Gastroesophageal sphincter (tissue), 4 donors: ENCODE measurements at regions not wholly inside any gene's neighbourhood (a gene's known extent, or its start where the extent isn't known, plus 50 kb on each side); places are given as distances from the start of the nearest gene placed in this dataset.

Source experiments
- ATAC-seq: fragments of 150-250 bp; one replicate; pipeline ENCODE4 v1.9.1; 2016; ENCODE audit warnings: mild to moderate bottlenecking, moderate library complexity
- H3K27ac ChIP-seq, 4 donors: fragments of 200-600 bp; sonication (generic) in 3 of 4; 1 replicate in 3 of 4; 2 replicates in 1 of 4; pipeline ENCODE4 v1.5.1; 2016 to 2019
- H3K27me3 ChIP-seq: fragments of 200-600 bp; sonication (generic); one replicate; pipeline ENCODE4 v1.5.1; 2019
- H3K36me3 ChIP-seq, 2 donors: fragments of 200-600 bp; sonication (generic); one replicate each; pipeline ENCODE4 v1.5.1; 2019; ENCODE audit warnings: control low read depth in 1 of 2
- H3K4me1 ChIP-seq, 3 donors: fragments of 200-600 bp; sonication (generic); 1 replicate in 2 of 3; 2 replicates in 1 of 3; pipeline ENCODE4 v1.5.1; 2016 to 2019; ENCODE audit warnings: control low read depth in 2 of 3
- H3K4me3 ChIP-seq, 2 donors: fragments of 200-600 bp; sonication (generic); one replicate each; pipeline ENCODE4 v1.5.1; 2019; ENCODE audit warnings: mild to moderate bottlenecking in 1 of 2, moderate library complexity in 1 of 2
- H3K9me3 ChIP-seq, 3 donors: fragments of 200-600 bp; sonication (generic); one replicate each; pipeline ENCODE4 v1.5.1; 2017 to 2019; ENCODE audit warnings: control low read depth in 2 of 3
- CTCF ChIP-seq, 4 experiments: fragments of 200-600 bp in 2 of 4; fragments of 450-650 bp in 2 of 4; sonication (generic) in 1 of 4; IDR thresholded peaks; one replicate each; pipeline ENCODE4 v1.5.1; 2017 to 2019; ENCODE audit warnings: antibody characterized with exemption in 4 of 4, mild to moderate bottlenecking in 2 of 4, moderate library complexity in 2 of 4
- EP300 ChIP-seq: sonication (generic); formaldehyde crosslinking; IDR thresholded peaks from one replicate; pipeline ENCODE4 v1.6.1; 2017; ENCODE audit warnings: antibody characterized with exemption, mild to moderate bottlenecking
- POLR2A ChIP-seq, 2 donors: fragments of 450-650 bp; IDR thresholded peaks; one replicate each; pipeline ENCODE4 v1.6.1; 2017; ENCODE audit warnings: antibody characterized with exemption in 2 of 2, mild to moderate bottlenecking in 2 of 2, moderate library complexity in 1 of 2
- POLR2AphosphoS5 ChIP-seq: sonication (generic); formaldehyde crosslinking; IDR thresholded peaks from one replicate; pipeline ENCODE4 v1.6.1; 2017; ENCODE audit warnings: antibody characterized with exemption
- WGBS, 2 donors: methylation state at CpG; one replicate each; pipeline ENCODE4 v1.1.5; 2018; ENCODE audit warnings: low coverage in 1 of 2; 5-methylcytosine and 5-hydroxymethylcytosine counted together

- Histone ChIP-seq H3K27ac (no peak overlapping the region), H3K4me1 (peaks cover 0 to 10% (median 0%) of the 10 kb centered on the region in 3 donors), H3K9me3 (no peaks in the 10 kb centered on the region), H3K36me3 (no peaks in the 10 kb centered on the region), H3K27me3 (no peaks in the 10 kb centered on the region), H3K4me3 (no peak overlapping the region)
- TF ChIP-seq POLR2A (IDR thresholded peaks at IDR 0.05) = no peak
- no peak for TF ChIP-seq CTCF (IDR thresholded peaks at IDR 0.05)
- no peak for TF ChIP-seq POLR2AphosphoS5
- no peak for TF ChIP-seq EP300
- no peak for ATAC-seq
These were observed 175.1 kb downstream of the NFKBIZ start for GRCh38 chr3:102024270-102024904.

- no peaks in the 10 kb centered on the region for H3K36me3 ChIP-seq
- WGBS, 2 donors = 59 to 83% methylated on average over 2 of the region's 2 CpGs
- peaks cover 0 to 10% (median 0%) of the 10 kb centered on the region in 3 donors for H3K4me1 ChIP-seq
- no peaks in the 10 kb centered on the region for H3K9me3 ChIP-seq
- H3K27me3 ChIP-seq = no peaks in the 10 kb centered on the region
- ATAC-seq = no peak
- no peak overlapping the region for H3K27ac ChIP-seq
- H3K4me3 ChIP-seq = no peak overlapping the region
- no peak for TF ChIP-seq CTCF (IDR thresholded peaks at IDR 0.05)
- no peak for TF ChIP-seq POLR2A (IDR thresholded peaks at IDR 0.05)
- no peak for TF ChIP-seq POLR2AphosphoS5
- no peak for TF ChIP-seq EP300
These were observed 176.4 kb downstream of the NFKBIZ start for GRCh38 chr3:102025606-102026270.

- Histone ChIP-seq H3K27ac (no peak overlapping the region), H3K9me3 (no peaks in the 10 kb centered on the region), H3K4me1 (peaks cover 0 to 2% (median 0%) of the 10 kb centered on the region in 3 donors), H3K4me3 (no peak overlapping the region), H3K36me3 (no peaks in the 10 kb centered on the region), H3K27me3 (no peaks in the 10 kb centered on the region)
- no peak for ATAC-seq
- 64 to 73% methylated on average over 4 of the region's 4 CpGs for WGBS, 2 donors
- TF ChIP-seq POLR2A (IDR thresholded peaks at IDR 0.05) (no peak), EP300 (no peak), CTCF (IDR thresholded peaks at IDR 0.05) (no peak), POLR2AphosphoS5 (no peak)
These were observed 177.3 kb downstream of the NFKBIZ start for GRCh38 chr3:102026656-102027055.

GRCh38 chr3:102030661-102031060 lies 181.3 kb downstream of the NFKBIZ start:
- no peaks in the 10 kb centered on the region for H3K4me1 ChIP-seq
- H3K4me3 ChIP-seq = no peak overlapping the region
- no peaks in the 10 kb centered on the region for H3K36me3 ChIP-seq
- 75 to 78% methylated on average over 1 to 2 of the region's 2 CpGs for WGBS, 2 donors
- H3K27me3 ChIP-seq = no peaks in the 10 kb centered on the region
- no peak overlapping the region for H3K27ac ChIP-seq
- no peaks in the 10 kb centered on the region for H3K9me3 ChIP-seq
- ATAC-seq = no peak
- TF ChIP-seq POLR2A (IDR thresholded peaks at IDR 0.05) = no peak
- TF ChIP-seq CTCF (IDR thresholded peaks at IDR 0.05) = no peak
- TF ChIP-seq POLR2AphosphoS5 = no peak
- TF ChIP-seq EP300 = no peak

- 94 to 95% methylated on average over 2 of the region's 2 CpGs for WGBS, 2 donors
- H3K27me3 ChIP-seq = no peaks in the 10 kb centered on the region
- no peaks in the 10 kb centered on the region for H3K36me3 ChIP-seq
- no peaks in the 10 kb centered on the region for H3K9me3 ChIP-seq
- ATAC-seq = no peak
- no peak for TF ChIP-seq POLR2A (IDR thresholded peaks at IDR 0.05)
- TF ChIP-seq EP300 = no peak
- no peak for TF ChIP-seq CTCF (IDR thresholded peaks at IDR 0.05)
- TF ChIP-seq POLR2AphosphoS5 = no peak
- no peak overlapping the region for H3K27ac ChIP-seq
- H3K4me1 ChIP-seq = no peaks in the 10 kb centered on the region
- no peak overlapping the region for H3K4me3 ChIP-seq
These were observed 182.5 kb downstream of the NFKBIZ start for GRCh38 chr3:102031834-102032233.
